SH-SY5Y (cell line): ENCODE measurements at regions not wholly inside any gene's neighbourhood (a gene's known extent, or its start where the extent isn't known, plus 50 kb on each side); places are given as distances from the start of the nearest gene placed in this dataset.

Source experiments
- GATA2 ChIP-seq: IDR thresholded peaks from 2 replicates; pipeline ENCODE4 v1.6.1; 2011; ENCODE audit warnings: mild to moderate bottlenecking, low read depth, low read length
- GATA3 ChIP-seq: IDR thresholded peaks from 2 replicates; pipeline ENCODE4 v1.6.1; 2011; ENCODE audit warnings: low read depth, mild to moderate bottlenecking, low read length, moderate library complexity

DNA sequence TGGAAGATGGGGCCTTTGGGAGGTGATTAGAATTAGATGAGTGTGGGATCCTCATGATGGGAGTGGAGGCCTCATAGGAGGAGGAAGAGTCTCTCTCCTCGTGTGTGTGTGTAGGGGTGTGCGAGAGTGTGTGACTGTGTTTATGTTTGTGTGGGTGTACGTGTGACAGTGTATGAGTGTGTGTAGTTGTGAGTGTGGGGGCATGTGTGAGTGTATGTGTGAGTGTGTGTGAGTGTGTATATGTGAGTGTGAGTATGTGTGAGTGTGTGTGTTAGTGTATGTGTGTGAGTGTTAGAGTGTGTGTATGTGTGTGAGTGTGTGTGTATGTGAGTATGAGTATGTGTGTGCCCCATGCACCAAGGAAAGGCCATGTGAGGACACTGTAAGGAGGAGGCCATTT lies 68.2 kb upstream of the SMIM15 start:
- TF ChIP-seq GATA2 (no peak), GATA3 (no peak)
